HL-60 (cell line): ENCODE measurements at regions not wholly inside any gene's neighbourhood (a gene's known extent, or its start where the extent isn't known, plus 50 kb on each side); places are given as distances from the start of the nearest gene placed in this dataset.

Experiments
- DNase-seq, 2 experiments: peaks; one replicate each; pipeline ENCODE4 v3.0.0-alpha.2; 2010 to 2020; ENCODE audit warnings: low read depth in 1 of 2, low spot score in 1 of 2
- H3K27ac ChIP-seq: fragments of 250-450 bp; sonication (Bioruptor Pico); replicated peaks from 2 replicates; pipeline ENCODE4 v1.5.1; 2020; ENCODE audit warnings: mild to moderate bottlenecking, moderate library complexity
- H3K27me3 ChIP-seq: fragments of 250-450 bp; sonication (Bioruptor Pico); 2 replicates; pipeline ENCODE4 v1.5.1; 2021; ENCODE audit warnings: mild to moderate bottlenecking, moderate library complexity; ENCODE audit not compliant: insufficient read depth, poor library complexity, severe bottlenecking
- H3K4me3 ChIP-seq: replicated peaks from 2 replicates; pipeline ENCODE4 v1.5.1; 2011; ENCODE audit warnings: mild to moderate bottlenecking, control low read depth, low read length; ENCODE audit not compliant: insufficient read depth
- CTCF ChIP-seq: IDR thresholded peaks from one replicate; pipeline ENCODE4 v1.5.1; 2011; ENCODE audit warnings: low read length, control low read depth, inconsistent platforms; ENCODE audit not compliant: insufficient read depth
- GABPA ChIP-seq: IDR thresholded peaks from 2 replicates; pipeline ENCODE4 v1.6.1; 2012; ENCODE audit warnings: low read depth
- POLR2AphosphoS5 ChIP-seq: IDR thresholded peaks from 2 replicates; pipeline ENCODE4 v1.6.1; 2012; ENCODE audit warnings: low read depth
- REST ChIP-seq: IDR thresholded peaks from 2 replicates; pipeline ENCODE4 v1.6.1; 2012; ENCODE audit warnings: low read depth; ENCODE audit not compliant: insufficient replicate concordance
- SPI1 ChIP-seq: IDR thresholded peaks from 2 replicates; pipeline ENCODE4 v1.6.1; 2012; ENCODE audit warnings: low read depth, mild to moderate bottlenecking, borderline replicate concordance

DNA sequence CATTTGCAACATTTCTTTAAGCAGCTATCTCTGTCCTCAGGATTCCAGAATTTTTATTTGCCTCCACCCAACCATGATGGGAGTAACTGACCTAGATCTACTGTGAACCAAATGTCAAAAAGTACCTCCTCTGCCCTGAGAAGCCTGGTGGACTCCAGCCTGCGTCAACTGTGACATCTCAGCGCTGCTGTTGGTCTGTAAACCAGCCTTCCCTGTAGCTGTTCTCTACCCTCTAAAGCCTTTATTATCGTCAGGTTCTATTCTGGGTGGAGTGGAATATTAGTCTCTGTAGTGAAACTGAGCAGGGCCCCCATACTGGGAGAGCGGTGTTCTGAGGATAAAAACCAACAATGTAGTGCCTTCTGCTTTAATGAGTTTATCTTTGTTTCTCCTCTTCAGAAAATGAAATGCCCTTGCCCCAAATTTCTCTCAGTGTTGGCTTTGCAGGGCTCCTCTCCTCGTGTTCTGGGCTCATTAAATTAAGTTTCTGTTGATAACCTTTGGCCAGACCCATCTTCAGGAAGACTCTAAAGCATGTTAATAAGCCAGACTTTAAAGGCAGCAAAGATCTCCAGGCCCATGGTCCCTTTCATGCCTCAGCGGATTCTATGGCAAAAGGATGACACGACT lies 223.1 kb upstream of the PLXNA2 start:
- no peaks in the 10 kb centered on the region for H3K27me3 ChIP-seq
- DNase-seq: no peak
- no peak for TF ChIP-seq CTCF
- TF ChIP-seq POLR2AphosphoS5: no peak
- TF ChIP-seq GABPA: no peak
- TF ChIP-seq REST: no peak
- no peak for TF ChIP-seq SPI1
- H3K4me3 ChIP-seq: no peak overlapping the region
- no peak overlapping the region for H3K27ac ChIP-seq

GRCh38 chr1:208475449-208475848 lies 231.3 kb upstream of the PLXNA2 start:
- no peak for TF ChIP-seq SPI1
- no peak for TF ChIP-seq POLR2AphosphoS5
- no peak for TF ChIP-seq CTCF
- no peak for TF ChIP-seq GABPA
- TF ChIP-seq REST: no peak
- no peak for DNase-seq
- Histone ChIP-seq H3K4me3 (no peak overlapping the region), H3K27ac (no peak overlapping the region), H3K27me3 (no peaks in the 10 kb centered on the region)

GRCh38 chr1:208475951-208476845 lies 232.0 kb upstream of the PLXNA2 start:
- no peak overlapping the region for H3K27ac ChIP-seq
- no peaks in the 10 kb centered on the region for H3K27me3 ChIP-seq
- H3K4me3 ChIP-seq: no peak overlapping the region
- no peak for DNase-seq
- TF ChIP-seq SPI1 (no peak), GABPA (no peak), CTCF (no peak), POLR2AphosphoS5 (no peak), REST (no peak)
